ENCODE measurements at regions not wholly inside any gene's neighbourhood (a gene's known extent, or its start where the extent isn't known, plus 50 kb on each side); places are given as distances from the start of the nearest gene placed in this dataset.

DNA sequence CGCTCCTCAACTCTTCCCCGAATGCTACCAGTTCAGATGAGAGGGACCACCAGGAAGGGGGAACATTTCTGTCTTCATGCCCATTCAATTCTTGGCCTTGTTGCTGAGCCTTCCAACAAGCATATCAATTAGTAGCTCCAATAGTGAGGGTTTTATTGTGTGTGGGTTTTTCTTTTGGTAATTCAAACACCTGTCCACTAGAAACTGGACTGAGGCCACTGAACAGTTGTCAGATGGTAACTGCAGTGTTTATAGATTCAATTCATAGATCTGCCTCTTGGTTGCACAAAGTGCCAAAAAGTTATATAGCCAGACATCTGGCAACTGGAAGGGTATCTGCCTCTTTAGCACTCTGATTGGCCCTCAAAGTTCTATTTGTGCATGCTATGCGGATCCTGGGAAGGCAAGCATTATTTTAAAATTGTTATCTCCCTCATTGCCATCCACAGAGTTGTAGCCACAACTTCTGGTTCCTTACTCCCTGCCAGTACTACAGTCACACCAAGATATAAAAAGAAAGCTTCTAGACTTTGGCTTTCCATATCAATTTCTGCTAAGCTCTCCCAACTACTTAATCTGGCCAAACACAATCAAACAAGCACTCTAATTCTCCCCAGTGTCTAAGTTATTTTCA, 83.3 kb upstream of the ZNF521 start:
- TF ChIP-seq CTCF (IDR thresholded peaks at IDR 0.05), result no peak
- TF ChIP-seq POLR2A (IDR thresholded peaks at IDR 0.05), result no peak

GRCh38 chr18:25434745-25435144, 82.8 kb upstream of the ZNF521 start:
- H3K27ac ChIP-seq, result no peak overlapping the region
- no peaks in the 10 kb centered on the region for H3K27me3 ChIP-seq
- DNase-seq, result no peak
- no peaks in the 10 kb centered on the region for H3K36me3 ChIP-seq
- no peak overlapping the region for H3K4me3 ChIP-seq
- TF ChIP-seq CTCF (IDR thresholded peaks at IDR 0.05) (no peak), POLR2A (IDR thresholded peaks at IDR 0.05) (no peak)
- no peaks in the 10 kb centered on the region for H3K9me3 ChIP-seq
- H3K4me1 ChIP-seq, result no peaks in the 10 kb centered on the region
- intact Hi-C loops (cut with DNase I; ENCODE audit: low total_unique reads), result no loop called here

More for the DNA sequence above, 83.3 kb upstream of the ZNF521 start:
- Histone ChIP-seq H3K4me1 (no peaks in the 10 kb centered on the region), H3K4me3 (no peak overlapping the region), H3K36me3 (no peaks in the 10 kb centered on the region), H3K27ac (no peak overlapping the region), H3K27me3 (no peaks in the 10 kb centered on the region), H3K9me3 (no peaks in the 10 kb centered on the region)
- DNase-seq, result no peak
- intact Hi-C loops (cut with DNase I; ENCODE audit: low total_unique reads), result no loop called here

- Histone ChIP-seq H3K36me3 (no peaks in the 10 kb centered on the region), H3K27me3 (no peaks in the 10 kb centered on the region), H3K9me3 (no peaks in the 10 kb centered on the region), H3K27ac (no peak overlapping the region), H3K4me1 (no peaks in the 10 kb centered on the region), H3K4me3 (no peak overlapping the region)
- no peak for TF ChIP-seq CTCF (IDR thresholded peaks at IDR 0.05)
- TF ChIP-seq POLR2A (IDR thresholded peaks at IDR 0.05), result no peak
- no peak for DNase-seq
- intact Hi-C loops (cut with DNase I; ENCODE audit: low total_unique reads), result no loop called here
These were observed 81.6 kb upstream of the ZNF521 start for GRCh38 chr18:25433590-25433989.

DNA sequence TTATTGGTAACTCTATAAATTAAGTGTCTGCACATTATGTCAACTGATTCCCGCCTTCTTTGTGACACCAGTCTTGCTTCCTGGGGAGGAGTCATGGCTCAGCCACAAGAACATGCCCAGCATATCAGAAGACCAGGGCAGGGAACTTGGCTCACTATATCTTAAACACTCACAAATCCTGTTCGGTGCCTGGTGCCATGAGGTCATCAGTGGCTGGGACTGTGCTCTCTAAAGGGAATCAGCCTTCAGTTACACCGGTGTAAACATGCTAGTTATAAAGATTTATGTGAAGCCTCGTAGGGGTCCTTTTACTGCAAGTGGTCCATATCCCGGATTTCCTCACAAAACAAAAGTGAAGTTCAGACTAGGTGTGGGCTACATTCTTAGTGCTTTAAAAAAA, 73.1 kb upstream of the ZNF521 start:
- intact Hi-C loops (cut with DNase I; ENCODE audit: low total_unique reads), result no loop called here
- no peaks in the 10 kb centered on the region for H3K4me1 ChIP-seq
- no peak for DNase-seq
- no peaks in the 10 kb centered on the region for H3K36me3 ChIP-seq
- TF ChIP-seq POLR2A (IDR thresholded peaks at IDR 0.05), result no peak
- TF ChIP-seq CTCF (IDR thresholded peaks at IDR 0.05), result no peak
- no peaks in the 10 kb centered on the region for H3K27me3 ChIP-seq
- H3K9me3 ChIP-seq, result no peaks in the 10 kb centered on the region
- no peak overlapping the region for H3K4me3 ChIP-seq
- no peak overlapping the region for H3K27ac ChIP-seq

DNA sequence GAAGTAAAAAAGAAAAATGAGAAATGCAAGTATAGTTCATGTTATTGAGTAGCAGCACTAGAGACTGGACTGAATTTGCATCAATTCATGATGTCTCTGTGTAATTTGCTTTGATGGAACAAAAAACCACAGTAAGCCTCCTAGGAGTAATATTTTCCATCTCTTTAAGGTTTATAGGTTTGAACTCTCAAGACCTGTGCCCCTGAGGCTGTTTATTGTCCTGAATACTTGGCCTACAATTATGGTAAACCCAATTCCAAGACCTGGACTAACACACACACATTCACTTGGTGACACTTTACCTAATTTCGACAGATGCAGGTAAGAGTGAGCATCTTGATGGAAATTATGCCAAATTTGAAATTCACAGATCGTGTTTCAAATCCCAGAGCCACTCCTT, 71.8 kb upstream of the ZNF521 start:
- Histone ChIP-seq H3K36me3 (no peaks in the 10 kb centered on the region), H3K9me3 (no peaks in the 10 kb centered on the region)

More for the DNA sequence above, 71.8 kb upstream of the ZNF521 start:
- Histone ChIP-seq H3K4me1 (no peaks in the 10 kb centered on the region), H3K4me3 (no peak overlapping the region), H3K27me3 (no peaks in the 10 kb centered on the region), H3K27ac (no peak overlapping the region)
- intact Hi-C loops (cut with DNase I; ENCODE audit: low total_unique reads), result no loop called here
- DNase-seq, result no peak
- TF ChIP-seq POLR2A (IDR thresholded peaks at IDR 0.05) (no peak), CTCF (IDR thresholded peaks at IDR 0.05) (no peak)

Data from uterus (tissue), 3 donors.